NCI-H1694 treated with DMSO at 0.1 percent for 48 hours (cell line): ENCODE measurements at regions not wholly inside any gene's neighbourhood (a gene's known extent, or its start where the extent isn't known, plus 50 kb on each side); places are given as distances from the start of the nearest gene placed in this dataset.

Source experiments
- DNase-seq: peaks from one replicate; lab custom pipeline; 2025; lab: John Stamatoyannopoulos, UW

- no peak for DNase-seq
Measured at GRCh38 chr3:13209634-13209997, 136.4 kb upstream of the IQSEC1 start.

GRCh38 chr3:13208706-13209633 is 135.7 kb upstream of the IQSEC1 start:
- DNase-seq: no peak

- no peak for DNase-seq
Measured at GRCh38 chr3:13207975-13208705, 134.9 kb upstream of the IQSEC1 start.

GRCh38 chr3:13207578-13207922 is 134.3 kb upstream of the IQSEC1 start:
- DNase-seq: no peak

- DNase-seq: no peak
Measured at GRCh38 chr3:13206799-13207577, 133.8 kb upstream of the IQSEC1 start.

GRCh38 chr3:13205567-13206143 is 132.4 kb upstream of the IQSEC1 start:
- DNase-seq: no peak

- no peak for DNase-seq
Measured at GRCh38 chr3:13204177-13204581, 130.9 kb upstream of the IQSEC1 start.

- DNase-seq: no peak
Measured at GRCh38 chr3:13203398-13204176, 130.4 kb upstream of the IQSEC1 start.

GRCh38 chr3:13202744-13203397 is 129.6 kb upstream of the IQSEC1 start:
- DNase-seq: no peak

- no peak for DNase-seq
Measured at GRCh38 chr3:13201851-13202250, 128.6 kb upstream of the IQSEC1 start.

- DNase-seq: no peak
Measured at GRCh38 chr3:13200946-13201345, 127.7 kb upstream of the IQSEC1 start.

GRCh38 chr3:13200465-13200864 is 127.2 kb upstream of the IQSEC1 start:
- no peak for DNase-seq

GRCh38 chr3:13199899-13200451 is 126.7 kb upstream of the IQSEC1 start:
- DNase-seq: no peak

GRCh38 chr3:13199006-13199776 is 126.0 kb upstream of the IQSEC1 start:
- DNase-seq: no peak

- no peak for DNase-seq
Measured at GRCh38 chr3:13198264-13198879, 125.1 kb upstream of the IQSEC1 start.

GRCh38 chr3:13197795-13198194 is 124.6 kb upstream of the IQSEC1 start:
- no peak for DNase-seq

GRCh38 chr3:13197281-13197680 is 124.1 kb upstream of the IQSEC1 start:
- DNase-seq: no peak

GRCh38 chr3:13195374-13195773 is 122.1 kb upstream of the IQSEC1 start:
- DNase-seq: no peak
